ENCODE measurements at regions not wholly inside any gene's neighbourhood (a gene's known extent, or its start where the extent isn't known, plus 50 kb on each side); places are given as distances from the start of the nearest gene placed in this dataset.

- TF ChIP-seq SIN3A (IDR thresholded peaks at IDR 0.05; ENCODE audit: borderline replicate concordance, insufficient read depth, low read length) (no peak), FOXP2 (optimal IDR thresholded peaks at IDR 0.05; ENCODE audit: borderline replicate concordance, extremely low read depth, extremely low read length, insufficient read depth) (no peak), REST (IDR thresholded peaks at IDR 0.05; ENCODE audit: insufficient read depth in 1 of 2, low read depth in 2 of 2, low read length in 2 of 2) (no peak), POLR2AphosphoS5 (IDR thresholded peaks at IDR 0.05; ENCODE audit: low read depth, low read length) (no peak), TAF1 (IDR thresholded peaks at IDR 0.05; ENCODE audit: borderline replicate concordance, insufficient read depth, low read length) (no peak)
These were observed 252.1 kb downstream of the FOXD2 start for GRCh38 chr1:47689894-47690293.

GRCh38 chr1:47690341-47691250, 252.8 kb downstream of the FOXD2 start:
- no peak for TF ChIP-seq TAF1 (IDR thresholded peaks at IDR 0.05; ENCODE audit: borderline replicate concordance, insufficient read depth, low read length)
- TF ChIP-seq SIN3A (IDR thresholded peaks at IDR 0.05; ENCODE audit: borderline replicate concordance, insufficient read depth, low read length): no peak
- TF ChIP-seq FOXP2 (optimal IDR thresholded peaks at IDR 0.05; ENCODE audit: borderline replicate concordance, extremely low read depth, extremely low read length, insufficient read depth): no peak
- TF ChIP-seq REST (IDR thresholded peaks at IDR 0.05; ENCODE audit: insufficient read depth in 1 of 2, low read depth in 2 of 2, low read length in 2 of 2): no peak
- no peak for TF ChIP-seq POLR2AphosphoS5 (IDR thresholded peaks at IDR 0.05; ENCODE audit: low read depth, low read length)

DNA sequence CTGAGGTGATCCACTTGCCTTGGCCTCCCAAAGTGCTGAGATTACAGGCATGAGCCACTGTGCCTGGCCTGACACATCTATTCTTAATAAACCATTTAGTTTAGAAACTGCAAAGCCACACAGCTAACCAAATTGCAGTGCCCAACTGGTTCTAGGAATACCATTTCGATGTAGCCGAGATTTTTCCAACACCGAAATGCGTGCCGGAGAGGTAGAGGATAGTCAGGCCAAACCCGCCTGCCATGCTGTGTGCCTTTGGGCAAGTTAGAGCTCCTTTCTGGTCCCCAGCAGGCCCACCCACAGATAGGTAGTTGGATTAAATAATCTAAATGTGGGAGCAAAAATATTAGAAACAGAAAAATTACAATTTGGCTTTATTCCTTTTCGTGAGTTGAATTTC, 254.4 kb downstream of the FOXD2 start:
- TF ChIP-seq REST (IDR thresholded peaks at IDR 0.05; ENCODE audit: insufficient read depth in 1 of 2, low read depth in 2 of 2, low read length in 2 of 2): no peak
- no peak for TF ChIP-seq TAF1 (IDR thresholded peaks at IDR 0.05; ENCODE audit: borderline replicate concordance, insufficient read depth, low read length)
- TF ChIP-seq SIN3A (IDR thresholded peaks at IDR 0.05; ENCODE audit: borderline replicate concordance, insufficient read depth, low read length): no peak
- no peak for TF ChIP-seq POLR2AphosphoS5 (IDR thresholded peaks at IDR 0.05; ENCODE audit: low read depth, low read length)
- no peak for TF ChIP-seq FOXP2 (optimal IDR thresholded peaks at IDR 0.05; ENCODE audit: borderline replicate concordance, extremely low read depth, extremely low read length, insufficient read depth)

DNA sequence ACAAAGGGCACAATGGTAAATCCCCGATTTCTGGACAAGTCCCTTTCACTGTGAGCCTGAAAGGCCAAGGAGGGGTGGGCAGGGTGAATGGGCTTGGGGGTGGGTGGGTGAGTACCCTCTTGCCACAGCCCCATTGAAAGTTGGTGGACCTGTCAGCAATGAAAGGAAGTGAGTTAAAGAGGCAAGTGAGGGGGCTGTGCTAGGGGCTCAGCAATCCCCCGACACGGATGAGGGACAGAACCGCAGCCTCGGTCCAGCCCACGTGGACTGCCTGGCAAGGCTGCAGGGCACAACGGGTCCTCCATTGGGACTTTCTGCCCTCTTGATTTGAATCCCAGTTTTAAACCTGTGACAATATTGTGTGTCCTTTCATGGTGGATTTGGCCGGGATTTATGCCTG, 255.3 kb downstream of the FOXD2 start:
- TF ChIP-seq REST (IDR thresholded peaks at IDR 0.05; ENCODE audit: insufficient read depth in 1 of 2, low read depth in 2 of 2, low read length in 2 of 2) (no peak), TAF1 (IDR thresholded peaks at IDR 0.05; ENCODE audit: borderline replicate concordance, insufficient read depth, low read length) (no peak), SIN3A (IDR thresholded peaks at IDR 0.05; ENCODE audit: borderline replicate concordance, insufficient read depth, low read length) (no peak), FOXP2 (optimal IDR thresholded peaks at IDR 0.05; ENCODE audit: borderline replicate concordance, extremely low read depth, extremely low read length, insufficient read depth) (no peak), POLR2AphosphoS5 (IDR thresholded peaks at IDR 0.05; ENCODE audit: low read depth, low read length) (no peak)
